Suppressor macrophage treated with lipopolysaccharide for 4 hours (primary cell): ENCODE measurements at regions not wholly inside any gene's neighbourhood (a gene's known extent, or its start where the extent isn't known, plus 50 kb on each side); places are given as distances from the start of the nearest gene placed in this dataset.

Experiments used
- DNase-seq: peaks from one replicate; pipeline ENCODE4 v3.0.0-alpha.2; 2020

- DNase-seq: no peak
These were observed 56.4 kb downstream of the CRYGS start for GRCh38 chr3:186487819-186488218.

- DNase-seq: no peak
These were observed 57.1 kb downstream of the CRYGS start for GRCh38 chr3:186487037-186487436.

- no peak for DNase-seq
These were observed 60.4 kb downstream of the CRYGS start for GRCh38 chr3:186483611-186484340.

- DNase-seq: no peak
These were observed 62.7 kb downstream of the CRYGS start for GRCh38 chr3:186481526-186481925.

- no peak for DNase-seq
These were observed 66.3 kb downstream of the CRYGS start for GRCh38 chr3:186477876-186478275.

GRCh38 chr3:186477033-186477432 is 67.1 kb downstream of the CRYGS start:
- no peak for DNase-seq

GRCh38 chr3:186476541-186476940 is 67.6 kb downstream of the CRYGS start:
- DNase-seq: no peak

- no peak for DNase-seq
These were observed 68.1 kb downstream of the CRYGS start for GRCh38 chr3:186476044-186476468.

GRCh38 chr3:186473166-186473565 is 71.0 kb downstream of the CRYGS start:
- DNase-seq: no peak

GRCh38 chr3:186472456-186473008 is 71.6 kb downstream of the CRYGS start:
- DNase-seq: no peak

- no peak for DNase-seq
These were observed 72.4 kb downstream of the CRYGS start for GRCh38 chr3:186471771-186472170.

GRCh38 chr3:186469525-186469924 is 74.7 kb downstream of the CRYGS start:
- no peak for DNase-seq

GRCh38 chr3:186467969-186468368 is 76.2 kb downstream of the CRYGS start:
- DNase-seq: no peak

- no peak for DNase-seq
These were observed 77.7 kb downstream of the CRYGS start for GRCh38 chr3:186466391-186466974.

- no peak for DNase-seq
These were observed 78.7 kb downstream of the CRYGS start for GRCh38 chr3:186465508-186465907.

- DNase-seq: peak; percentile 6
These were observed 79.6 kb downstream of the CRYGS start for GRCh38 chr3:186464424-186465093.

- peak; percentile 55 for DNase-seq
These were observed 83.0 kb downstream of the CRYGS start for GRCh38 chr3:186461141-186461540.

- DNase-seq: no peak
These were observed 85.1 kb downstream of the CRYGS start for GRCh38 chr3:186459108-186459467.

- DNase-seq: no peak
These were observed 85.7 kb downstream of the CRYGS start for GRCh38 chr3:186458306-186459107.

- DNase-seq: no peak
These were observed 86.9 kb downstream of the CRYGS start for GRCh38 chr3:186457236-186457635.

- DNase-seq: no peak
These were observed 87.4 kb downstream of the CRYGS start for GRCh38 chr3:186456731-186457191.

GRCh38 chr3:186454881-186455703 is 89.1 kb downstream of the CRYGS start:
- no peak for DNase-seq
